T47D (cell line): ENCODE measurements at regions not wholly inside any gene's neighbourhood (a gene's known extent, or its start where the extent isn't known, plus 50 kb on each side); places are given as distances from the start of the nearest gene placed in this dataset.
A peak's percentile ranks its signal among the peaks of the same experiment; 100 is the strongest.

Experiments used
- DNase-seq, 2 experiments: peaks; one replicate each; pipeline versions ENCODE4 v3.0.0 to v3.0.0-alpha.2; 2011 to 2012; ENCODE audit warnings: low read depth in 1 of 2, low spot score in 1 of 2
- JUND ChIP-seq: IDR thresholded peaks from 2 replicates; pipeline ENCODE4 v1.6.1; 2012; ENCODE audit warnings: low read depth
- in situ Hi-C: cut with HindIII; loops from 2 replicates; pipeline ENCODE4 v1.10.0; 2016; ENCODE audit warnings: low sequenced_read_pairs, low pct_unique_long_range_greater_than_20kb

DNA sequence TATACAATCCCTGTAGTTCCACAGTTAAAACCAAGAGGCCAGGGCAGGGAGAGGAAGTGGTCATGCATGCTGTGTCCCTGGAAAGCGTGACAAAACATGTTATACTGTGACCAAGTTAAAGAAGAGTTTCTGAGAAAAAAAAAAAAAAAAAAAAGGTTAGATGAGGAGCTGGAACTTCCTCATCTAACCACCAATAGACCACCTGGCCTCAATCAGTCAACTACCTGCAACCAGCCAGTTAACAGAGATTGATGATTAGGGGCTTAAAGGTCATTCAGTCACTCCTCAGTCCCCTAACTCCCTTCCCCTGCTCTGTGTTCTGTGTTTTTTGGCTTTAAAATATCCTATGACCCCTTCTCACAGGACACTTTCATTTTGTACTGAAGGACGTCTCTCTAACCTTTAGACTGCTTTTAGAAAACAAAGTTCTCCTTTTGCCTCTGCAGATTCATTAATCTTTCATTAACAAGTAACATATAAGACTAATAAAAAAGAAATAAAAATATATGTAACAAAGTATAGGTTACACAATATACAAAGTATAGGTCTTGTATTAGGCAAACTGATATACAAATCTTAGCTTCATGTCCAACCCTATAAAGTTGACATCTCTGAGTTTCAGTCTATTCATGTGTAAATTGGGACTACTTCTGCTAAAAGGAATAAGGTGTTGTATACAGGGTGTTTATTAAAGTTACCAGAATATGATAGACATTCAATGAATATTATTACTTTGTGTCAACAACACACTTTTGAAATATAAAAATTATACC is 179.1 kb upstream of the NDST4 start:
- no peak for TF ChIP-seq JUND
- in situ Hi-C loops = no loop called here
- DNase-seq = no peak

GRCh38 chr4:115287426-115287825 is 174.0 kb upstream of the NDST4 start:
- no peak for TF ChIP-seq JUND
- no peak for DNase-seq
- in situ Hi-C loops = no loop called here

- peak in 1 of 2 experiments; percentile 30 for DNase-seq
- no peak for TF ChIP-seq JUND
- in situ Hi-C loops = no loop called here
Measured at GRCh38 chr4:115279330-115279729, 165.9 kb upstream of the NDST4 start.

- TF ChIP-seq JUND = no peak
- no peak for DNase-seq
- in situ Hi-C loops = no loop called here
Measured at GRCh38 chr4:115278830-115279229, 165.4 kb upstream of the NDST4 start.

- no peak for TF ChIP-seq JUND
- DNase-seq = no peak
Measured at GRCh38 chr4:115275615-115276014, 162.2 kb upstream of the NDST4 start.

DNA sequence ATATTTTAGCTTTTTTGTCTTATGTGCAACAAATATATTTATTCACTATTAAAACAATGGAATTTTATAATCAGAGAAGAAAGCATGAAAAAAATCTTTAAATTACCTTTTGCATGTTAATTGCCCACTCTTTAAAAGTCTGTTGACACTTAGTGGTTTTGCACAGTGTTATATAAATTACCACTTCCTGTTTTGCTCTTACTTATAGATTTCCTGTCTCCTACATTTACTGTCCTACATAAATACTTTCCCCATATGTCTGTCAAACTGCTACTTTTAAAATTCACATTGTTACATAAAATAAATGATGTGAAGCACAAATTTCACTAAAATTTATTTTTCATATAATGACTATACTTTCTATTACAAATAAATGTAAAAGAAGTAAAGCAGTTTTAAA is 161.1 kb upstream of the NDST4 start:
- in situ Hi-C loops = no loop called here
- DNase-seq = no peak
- no peak for TF ChIP-seq JUND

More at GRCh38 chr4:115275615-115276014, 162.2 kb upstream of the NDST4 start:
- in situ Hi-C loops = no loop called here

GRCh38 chr4:115272594-115272993 is 159.2 kb upstream of the NDST4 start:
- TF ChIP-seq JUND = no peak
- in situ Hi-C loops = no loop called here
- no peak for DNase-seq

DNA sequence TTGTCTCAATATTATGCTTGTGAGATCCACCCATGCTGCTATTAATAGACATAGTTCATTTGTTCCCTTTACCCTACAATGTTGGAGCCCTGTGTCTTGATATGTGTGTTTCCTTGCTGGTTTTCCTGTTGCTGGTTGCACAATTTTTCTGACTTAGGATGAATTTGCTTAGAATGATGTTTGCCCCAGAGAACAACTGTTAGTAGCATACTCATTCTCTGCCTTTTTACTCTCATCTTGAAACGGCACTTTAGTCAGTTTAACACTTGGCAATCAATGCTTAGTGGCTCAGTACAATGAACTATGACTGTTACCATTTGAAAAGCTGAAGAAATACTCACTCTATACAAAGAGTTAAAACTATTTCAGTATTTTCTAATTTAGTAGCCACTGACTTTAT is 158.8 kb upstream of the NDST4 start:
- DNase-seq = no peak

DNA sequence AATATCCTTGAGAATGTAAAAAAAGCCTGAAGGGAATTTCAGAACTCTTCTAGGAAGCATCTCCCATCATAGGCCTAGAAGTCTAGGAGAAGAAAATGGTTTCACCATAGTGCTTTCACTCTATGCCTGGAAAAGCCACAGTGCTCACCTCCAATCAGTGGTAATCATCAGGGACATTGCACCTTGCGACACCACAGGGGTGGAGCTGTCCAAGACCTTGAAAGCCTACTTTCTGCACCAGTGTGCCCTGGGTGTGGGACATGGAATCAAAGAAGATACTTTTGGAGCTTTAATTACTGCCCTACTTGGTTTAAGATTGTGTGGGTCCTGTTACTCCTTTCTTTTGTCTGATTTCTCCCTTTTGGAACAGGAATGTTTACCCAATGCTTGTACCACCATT is 146.8 kb upstream of the NDST4 start:
- TF ChIP-seq JUND = no peak
- in situ Hi-C loops = no loop called here
- no peak for DNase-seq

More for the DNA sequence above, 158.8 kb upstream of the NDST4 start:
- in situ Hi-C loops = no loop called here
- TF ChIP-seq JUND = no peak

DNA sequence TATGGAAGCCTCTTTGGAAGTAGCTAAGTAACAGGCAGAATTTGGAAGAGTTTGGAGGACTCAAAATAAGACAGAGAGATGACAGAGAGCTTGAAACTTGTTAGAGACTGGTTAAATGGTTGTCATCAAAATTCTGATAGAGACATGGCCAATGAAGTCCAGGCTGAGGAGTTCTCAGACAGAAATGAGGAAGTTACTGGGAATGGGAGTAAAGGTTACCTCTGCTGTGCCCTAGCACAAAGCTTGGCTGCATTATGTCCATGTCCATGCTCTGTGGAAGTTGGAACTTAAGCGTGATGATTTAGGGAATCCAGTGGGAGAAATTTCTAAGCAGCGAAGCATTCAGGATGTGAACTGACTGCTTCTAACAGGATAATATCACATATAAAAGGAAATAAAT is 146.2 kb upstream of the NDST4 start:
- in situ Hi-C loops = no loop called here
- no peak for DNase-seq
- TF ChIP-seq JUND = no peak

DNA sequence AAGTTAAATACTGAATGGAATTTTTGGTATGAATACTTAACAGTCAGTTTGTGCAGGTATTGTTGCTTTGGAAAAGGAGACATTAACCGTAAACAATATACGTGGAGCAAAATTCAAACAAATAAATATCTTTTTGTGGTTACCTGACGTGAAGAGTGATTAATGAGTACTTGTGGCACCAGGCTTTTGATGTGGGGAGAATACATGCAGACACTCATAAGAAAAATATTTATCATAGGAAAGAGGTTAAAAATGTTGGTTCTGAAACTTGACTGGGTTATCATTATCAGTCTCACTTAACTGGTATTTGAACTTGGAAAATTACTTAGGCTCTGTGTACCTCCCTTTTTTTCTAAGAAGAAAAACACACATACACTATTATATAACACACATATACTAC is 136.4 kb upstream of the NDST4 start:
- TF ChIP-seq JUND = no peak
- in situ Hi-C loops = no loop called here
- DNase-seq = no peak

DNA sequence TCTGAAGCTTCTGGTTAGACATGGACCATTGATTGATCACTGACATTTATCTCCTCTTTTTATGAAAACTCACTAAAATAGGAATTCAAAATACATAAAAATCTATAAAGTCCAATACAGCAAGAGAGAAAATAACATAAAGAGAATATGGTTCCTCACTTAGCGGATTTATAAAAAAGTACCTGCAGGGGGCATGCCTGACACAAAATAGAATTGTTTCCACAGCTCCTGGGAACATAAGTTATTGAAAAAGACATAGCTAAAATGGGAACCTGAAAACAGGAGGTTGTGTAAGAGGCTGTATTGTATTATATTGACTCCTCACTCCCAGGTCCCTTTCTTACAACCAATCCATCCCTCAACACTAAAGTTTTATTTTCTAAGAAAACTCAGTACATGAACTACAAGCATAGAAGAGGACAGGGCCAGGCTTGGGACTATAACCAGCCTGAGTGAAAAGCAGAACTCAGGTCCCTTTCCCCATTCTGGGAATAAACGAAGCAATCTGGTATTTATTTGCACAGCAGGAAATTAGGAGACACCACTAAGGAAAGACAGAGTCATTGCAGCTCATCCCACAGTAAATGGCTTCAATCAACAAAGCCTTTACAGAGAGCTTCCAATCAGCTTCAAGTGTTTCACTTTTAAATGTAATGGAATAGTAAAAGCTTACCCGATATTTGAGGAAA is 121.1 kb upstream of the NDST4 start:
- in situ Hi-C loops = no loop called here
- DNase-seq = peak; percentile 3 to 72
- no peak for TF ChIP-seq JUND

GRCh38 chr4:115233600-115233999 is 120.2 kb upstream of the NDST4 start:
- in situ Hi-C loops = no loop called here
- no peak for DNase-seq
- no peak for TF ChIP-seq JUND
